Muscle of arm (tissue), 1 donor: ENCODE measurements at regions not wholly inside any gene's neighbourhood (a gene's known extent, or its start where the extent isn't known, plus 50 kb on each side); places are given as distances from the start of the nearest gene placed in this dataset.
"Not testable (repeated sequence)": the region's sequence is repeated elsewhere in the genome, so short reads cannot be mapped to it uniquely, and the experiment has no call there.

Experiments used
- DNase-seq: peaks from one replicate; pipeline ENCODE4 v3.0.0-alpha.2; 2013

DNA sequence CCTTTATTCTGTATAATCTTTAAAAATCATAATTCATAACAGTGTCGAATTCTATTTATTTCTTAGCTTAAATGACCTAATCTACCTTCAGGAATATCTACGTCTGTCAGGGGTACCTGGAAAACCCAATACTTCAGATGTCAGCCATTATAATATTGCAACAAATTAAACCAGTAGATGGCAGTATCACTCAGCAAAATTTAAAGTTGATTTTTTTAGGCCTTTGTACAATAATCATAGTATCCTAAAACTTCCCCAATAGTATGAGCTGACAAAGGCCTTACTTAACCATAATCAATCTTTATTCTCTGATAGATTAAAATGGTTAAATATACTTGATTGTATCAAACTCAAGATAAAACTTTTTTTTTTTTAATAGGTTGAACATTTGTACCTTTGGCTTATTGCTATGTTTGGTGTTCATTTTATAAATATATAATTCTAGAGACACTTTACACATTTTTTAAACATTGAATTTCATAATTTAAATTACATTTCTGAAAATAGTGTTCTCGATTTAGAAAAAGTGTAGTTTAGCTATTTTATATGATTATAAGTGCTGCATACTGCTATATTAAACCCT is 830.2 kb upstream of the SPRY2 start:
- DNase-seq: peak; percentile 27

- DNase-seq: not testable (repeated sequence)
Observed at GRCh38 chr13:81163823-81164222, 822.9 kb upstream of the SPRY2 start.

- DNase-seq: no peak
Observed at GRCh38 chr13:81153478-81153877, 812.6 kb upstream of the SPRY2 start.

DNA sequence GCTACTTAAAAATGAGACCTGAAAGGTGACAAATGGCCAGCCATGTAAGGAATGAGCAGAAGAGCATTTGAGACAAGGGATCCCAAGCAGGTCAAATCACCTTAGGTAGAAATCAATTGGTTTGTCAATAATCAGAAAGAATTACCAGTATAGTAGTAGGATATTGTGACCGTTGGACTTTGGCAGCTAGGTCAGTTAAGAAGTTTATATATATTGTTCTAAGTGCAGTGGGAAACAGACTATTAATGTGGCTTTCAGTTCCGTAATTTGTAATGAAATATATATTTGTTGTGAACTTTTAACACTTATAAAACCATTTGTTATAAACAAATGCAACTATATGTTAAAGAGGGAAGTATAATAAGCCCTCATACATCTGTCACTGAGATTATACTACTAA is 807.9 kb upstream of the SPRY2 start:
- DNase-seq: no peak

DNA sequence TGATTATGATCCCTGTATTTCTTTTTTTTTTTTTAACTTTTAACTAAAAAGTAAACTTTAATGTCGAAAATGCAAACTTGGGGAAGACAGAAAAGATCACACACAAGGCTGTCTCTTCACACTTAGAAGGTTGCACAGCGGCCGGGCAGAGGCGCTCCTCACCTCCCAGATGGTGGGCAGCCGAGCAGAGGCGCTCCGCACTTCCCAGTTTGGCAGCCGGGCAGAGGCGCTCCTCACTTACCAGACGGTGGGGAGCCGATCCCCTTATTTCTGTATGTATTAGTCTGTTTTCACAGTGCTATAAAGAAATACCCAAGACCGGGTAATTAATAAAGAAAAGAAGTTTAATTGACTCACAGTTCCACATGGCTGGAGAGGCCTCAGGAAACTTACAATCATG is 805.6 kb upstream of the SPRY2 start:
- not testable (repeated sequence) for DNase-seq

GRCh38 chr13:81142306-81142999 is 801.5 kb upstream of the SPRY2 start:
- no peak for DNase-seq

GRCh38 chr13:81140675-81141074 is 799.7 kb upstream of the SPRY2 start:
- DNase-seq: no peak

DNA sequence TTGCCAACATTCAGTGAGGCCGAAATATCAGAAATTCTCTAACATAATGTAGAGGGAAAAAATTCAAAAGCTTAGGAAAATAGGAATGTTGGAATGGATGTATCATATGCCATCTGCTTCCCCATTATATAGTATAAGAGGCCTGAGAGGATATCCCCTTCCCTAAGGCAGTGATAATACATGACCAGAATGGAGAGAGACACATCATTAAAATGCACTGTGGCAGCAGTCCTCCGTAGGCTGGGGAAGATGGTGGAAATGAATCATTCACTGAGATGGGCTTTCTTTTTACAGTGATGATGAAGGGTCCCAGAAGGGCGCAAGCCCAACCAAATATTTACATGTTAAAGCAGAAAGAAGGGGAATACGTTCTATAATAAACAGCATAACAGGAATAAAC is 799.1 kb upstream of the SPRY2 start:
- DNase-seq: no peak

GRCh38 chr13:81138353-81138980 is 797.5 kb upstream of the SPRY2 start:
- DNase-seq: no peak

DNA sequence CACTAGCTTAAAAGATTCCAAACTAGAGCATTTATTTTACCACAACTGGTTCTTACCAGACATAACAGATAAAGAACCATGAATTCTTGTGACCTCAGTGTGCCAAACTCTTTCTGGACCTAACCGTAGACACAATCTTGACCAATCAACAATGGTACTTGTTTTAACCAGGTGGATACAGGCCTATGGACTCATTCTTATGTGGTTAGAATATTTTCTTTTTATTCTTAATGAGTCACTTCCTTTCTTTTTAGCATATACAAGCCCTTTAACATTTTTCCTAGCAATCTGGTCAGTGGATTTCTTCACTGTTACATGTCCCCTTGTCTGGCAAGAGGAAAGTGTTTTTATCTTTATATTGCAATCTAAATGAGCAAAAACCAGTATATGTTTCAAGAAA is 792.1 kb upstream of the SPRY2 start:
- no peak for DNase-seq

DNA sequence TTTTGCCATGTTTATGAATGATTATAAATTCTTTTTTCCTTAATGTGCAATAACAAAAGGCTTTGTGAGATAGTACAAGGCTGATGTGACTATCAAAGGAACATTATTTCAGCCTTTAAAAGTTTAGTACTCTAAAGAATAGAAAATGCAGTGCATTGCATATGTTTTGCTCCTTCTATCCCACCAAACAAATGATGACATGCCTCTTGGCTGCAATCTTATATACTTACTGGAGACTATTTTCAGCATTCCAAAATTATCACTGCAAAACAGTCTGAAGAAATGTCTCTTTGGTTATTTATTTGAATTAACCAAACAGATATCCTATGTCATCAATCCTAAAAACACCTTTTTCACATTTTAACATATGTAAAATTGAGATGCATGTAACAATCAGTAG is 776.5 kb upstream of the SPRY2 start:
- DNase-seq: peak; percentile 7

- no peak for DNase-seq
Observed at GRCh38 chr13:81116461-81117282, 775.7 kb upstream of the SPRY2 start.

GRCh38 chr13:81109026-81109425 is 768.1 kb upstream of the SPRY2 start:
- no peak for DNase-seq

- no peak for DNase-seq
Observed at GRCh38 chr13:81106348-81106747, 765.4 kb upstream of the SPRY2 start.

DNA sequence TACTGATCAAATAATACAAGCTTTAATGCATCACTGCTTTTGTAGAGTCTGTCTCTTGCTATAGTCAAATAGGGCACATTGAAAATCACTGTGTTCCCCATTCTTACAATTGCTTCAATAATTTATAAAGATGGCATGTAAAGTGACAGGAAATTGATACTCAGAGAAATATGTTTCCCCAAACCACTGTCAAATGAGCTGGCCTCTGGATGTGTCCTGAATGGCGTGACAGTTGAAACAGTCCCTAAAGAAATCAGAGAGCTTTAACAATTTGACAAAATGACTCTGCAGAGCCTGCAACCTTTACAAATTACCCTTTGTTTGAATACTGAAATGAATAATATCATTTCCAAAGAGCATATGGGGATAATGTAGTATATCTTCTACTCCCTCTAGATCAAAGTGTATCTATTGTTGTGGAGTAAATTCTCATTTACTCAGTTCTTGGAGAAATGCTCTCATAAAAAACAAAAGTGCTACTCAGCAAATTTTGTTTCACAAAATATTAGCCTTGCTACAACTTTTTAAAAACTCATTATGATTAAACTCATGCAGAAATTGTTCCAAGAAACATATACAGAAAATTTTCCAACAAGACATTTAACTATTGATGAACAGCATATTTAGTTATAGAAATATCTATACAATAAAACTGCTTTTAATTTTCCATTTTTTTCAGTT is 763.2 kb upstream of the SPRY2 start:
- DNase-seq: no peak

DNA sequence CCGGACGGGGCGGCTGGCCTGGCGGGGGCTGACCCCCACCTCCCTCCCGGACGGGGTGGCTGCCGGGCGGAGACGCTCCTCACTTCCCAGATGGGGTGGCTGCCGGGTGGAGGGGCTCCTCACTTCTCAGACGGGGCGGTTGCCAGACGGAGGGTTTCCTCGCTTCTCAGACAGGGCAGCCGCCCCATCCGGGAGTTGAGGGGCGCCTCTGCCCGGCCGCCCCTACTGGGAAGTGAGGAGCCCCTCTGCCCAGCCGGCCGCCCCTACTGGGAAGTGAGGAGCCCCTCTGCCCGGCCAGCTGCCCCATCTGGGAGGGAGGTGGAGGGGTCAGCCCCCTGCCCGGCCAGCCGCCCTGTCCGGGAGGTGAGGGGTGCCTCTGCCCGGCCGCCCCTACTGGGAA is 761.1 kb upstream of the SPRY2 start:
- not testable (repeated sequence) for DNase-seq

- peak; percentile 47 for DNase-seq
Observed at GRCh38 chr13:81089371-81090157, 748.6 kb upstream of the SPRY2 start.

- DNase-seq: no peak
Observed at GRCh38 chr13:81080911-81081454, 740.1 kb upstream of the SPRY2 start.

DNA sequence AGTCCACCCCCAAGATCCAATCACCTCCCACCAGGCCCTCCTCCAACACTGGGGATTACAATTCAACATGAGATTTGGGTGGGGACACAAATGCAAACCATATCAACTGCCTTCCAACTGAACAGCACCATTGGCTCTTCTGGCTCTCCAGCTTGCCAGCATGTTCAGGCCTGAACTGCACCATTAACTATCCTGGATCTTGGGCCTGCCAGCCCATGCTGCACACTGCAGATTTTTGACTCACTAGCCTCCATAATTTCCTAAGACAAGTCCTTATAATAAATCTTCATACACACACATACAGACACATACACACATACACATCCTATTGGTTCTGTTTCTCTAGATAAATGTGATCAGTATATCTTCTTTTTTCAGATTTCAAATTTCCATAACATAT is 737.1 kb upstream of the SPRY2 start:
- DNase-seq: no peak

DNA sequence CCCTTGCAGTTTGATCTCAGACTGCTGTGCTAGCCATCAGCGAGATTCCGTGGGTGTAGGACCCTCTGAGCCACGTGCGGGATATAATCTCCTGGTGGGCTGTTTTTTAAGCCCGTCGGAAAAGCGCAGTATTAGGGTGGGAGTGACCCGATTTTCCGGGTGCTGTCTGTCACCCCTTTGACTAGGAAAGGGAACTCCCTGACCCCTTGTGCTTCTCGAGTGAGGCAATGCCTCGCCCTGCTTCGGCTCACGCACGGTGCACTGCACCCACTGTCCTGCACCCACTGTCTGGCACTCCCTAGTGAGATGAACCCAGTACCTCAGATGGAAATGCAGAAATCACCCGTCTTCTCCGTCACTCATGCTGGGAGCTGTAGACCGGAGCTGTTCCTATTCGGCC is 728.9 kb upstream of the SPRY2 start:
- DNase-seq: not testable (repeated sequence)

DNA sequence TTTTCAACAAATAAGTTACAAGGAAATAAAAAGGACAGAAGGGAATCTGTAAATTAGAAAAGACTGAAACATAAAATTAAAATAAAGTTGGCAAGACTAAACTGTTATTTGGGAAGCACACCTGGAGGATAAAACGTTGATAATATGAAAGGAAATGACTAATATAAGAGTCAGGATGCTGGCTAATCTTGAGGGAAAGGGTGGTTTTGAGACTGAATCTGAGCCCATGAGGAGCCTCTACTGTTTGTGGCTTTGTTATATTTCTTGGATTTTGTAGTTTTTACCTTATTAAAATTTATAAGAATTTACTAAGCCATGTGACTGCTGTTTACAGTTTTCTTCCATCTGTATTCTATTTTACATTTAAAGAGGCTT is 718.0 kb upstream of the SPRY2 start:
- no peak for DNase-seq
